HG03439 (cell line): ENCODE measurements at regions not wholly inside any gene's neighbourhood (a gene's known extent, or its start where the extent isn't known, plus 50 kb on each side); places are given as distances from the start of the nearest gene placed in this dataset.
"Not testable (repeated sequence)": the region's sequence is repeated elsewhere in the genome, so short reads cannot be mapped to it uniquely, and the experiment has no call there.

ENCODE experiments used
- ATAC-seq: cut with Tn5 transposase; IDR thresholded peaks from one replicate; pipeline ENCODE4 v1.9.1; 2021; ENCODE audit warnings: mild to moderate bottlenecking, moderate library complexity; ENCODE audit not compliant: unreplicated experiment

DNA sequence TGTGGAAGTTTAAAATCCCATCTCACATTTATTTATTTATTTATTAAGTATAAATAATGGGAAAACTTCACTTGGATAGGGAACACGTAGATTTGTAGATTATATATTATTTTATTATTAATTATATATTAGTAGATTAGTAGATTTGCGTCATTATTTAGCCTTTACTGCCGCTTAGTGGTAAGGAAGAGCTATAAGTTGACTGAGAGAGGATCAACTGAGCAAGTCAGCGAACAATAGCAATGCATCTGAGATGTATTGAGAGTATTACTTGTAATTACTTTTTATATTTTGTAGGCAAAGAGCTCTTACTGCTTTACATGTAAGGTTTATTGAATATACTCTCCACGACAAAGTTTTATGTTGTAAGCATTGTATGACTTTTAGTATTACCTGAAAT lies 244.5 kb upstream of the ANKRD30A start:
- ATAC-seq, result no peak

GRCh38 chr10:36872702-36873393 lies 252.6 kb upstream of the ANKRD30A start:
- ATAC-seq, result no peak

DNA sequence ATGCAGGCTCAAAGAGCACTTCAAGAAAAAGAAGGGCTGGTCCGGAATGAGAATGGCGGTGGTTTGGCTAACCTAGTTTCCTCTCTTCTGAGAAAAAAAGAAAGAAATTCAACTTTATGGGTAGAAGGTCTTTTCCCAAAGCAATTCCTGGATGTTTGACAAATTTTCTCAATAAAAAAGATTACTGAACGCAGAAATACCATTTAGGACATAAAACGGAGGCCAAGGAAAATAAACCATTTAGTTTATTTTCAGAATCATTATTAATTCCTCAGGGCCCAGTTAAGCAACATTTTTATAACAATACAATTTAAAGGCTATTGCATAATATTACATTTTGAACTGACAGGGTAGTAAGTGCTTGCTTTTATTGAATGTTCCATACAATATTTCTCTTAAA lies 284.6 kb upstream of the ANKRD30A start:
- no peak for ATAC-seq

- ATAC-seq, result no peak
Observed at GRCh38 chr10:36837416-36837815, 288.0 kb upstream of the ANKRD30A start.

DNA sequence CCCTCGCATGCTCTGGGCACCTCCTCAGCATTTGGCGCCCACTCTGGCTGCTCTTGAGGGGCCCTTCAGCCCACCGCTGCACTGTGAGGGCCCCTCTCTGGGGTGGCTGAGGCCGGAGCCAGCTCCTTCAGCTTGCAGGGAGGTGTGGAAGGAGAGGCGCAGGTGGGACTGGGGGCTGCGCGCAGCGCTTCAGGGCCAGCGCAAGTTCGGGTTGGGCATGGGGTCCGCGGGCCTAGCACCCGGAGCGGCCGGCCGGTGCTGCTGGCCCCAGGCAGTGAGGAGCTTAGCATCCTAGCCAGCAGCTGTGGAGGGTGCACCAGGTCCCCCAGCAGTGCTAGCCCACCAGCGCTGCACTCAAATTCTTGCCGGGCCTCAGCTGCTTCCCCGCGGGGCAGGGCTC lies 305.6 kb upstream of the ANKRD30A start:
- no peak for ATAC-seq

DNA sequence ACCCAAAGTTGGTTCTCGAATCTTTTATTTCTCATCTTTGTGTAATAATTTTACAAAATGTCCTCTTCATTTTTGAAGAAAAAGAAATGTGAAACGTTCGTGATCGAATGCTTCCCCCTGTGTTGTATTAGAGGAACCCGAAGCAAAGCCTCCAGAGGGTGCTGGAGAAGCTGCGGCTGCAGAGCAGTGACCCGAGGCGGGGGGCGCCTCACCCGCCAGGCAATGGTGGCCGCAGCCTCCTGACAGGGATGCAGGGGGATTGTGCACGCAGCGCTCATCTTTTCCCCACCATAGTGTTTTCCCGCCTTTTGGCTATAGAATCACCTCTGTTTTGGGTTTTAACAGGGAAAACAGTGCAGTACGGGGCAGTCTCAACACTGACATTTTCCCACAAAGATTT lies 307.5 kb upstream of the ANKRD30A start:
- no peak for ATAC-seq

GRCh38 chr10:36808625-36809362 lies 316.6 kb upstream of the ANKRD30A start:
- no peak for ATAC-seq

DNA sequence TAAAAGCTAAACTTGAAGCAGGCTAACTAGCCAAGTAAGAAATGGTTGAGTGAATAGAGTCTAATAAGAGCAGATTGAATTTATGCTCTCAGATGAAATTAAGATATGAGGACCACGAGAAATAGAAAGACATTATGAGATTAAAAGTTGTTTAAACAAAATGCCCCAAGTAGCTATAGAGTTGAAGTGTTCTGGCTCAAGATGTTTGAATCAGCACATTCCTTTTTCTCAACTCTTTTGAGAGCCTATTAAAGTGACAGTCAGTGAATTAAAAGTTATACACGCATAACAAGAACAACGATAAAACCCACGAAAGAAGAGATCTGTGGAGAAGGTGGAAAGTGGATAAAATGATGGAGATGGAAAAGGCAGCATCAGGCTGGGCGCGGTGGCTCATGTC lies 322.2 kb upstream of the ANKRD30A start:
- no peak for ATAC-seq

- no peak for ATAC-seq
Observed at GRCh38 chr10:36802490-36803153, 322.8 kb upstream of the ANKRD30A start.

- ATAC-seq, result no peak
Observed at GRCh38 chr10:36801660-36802059, 323.7 kb upstream of the ANKRD30A start.

DNA sequence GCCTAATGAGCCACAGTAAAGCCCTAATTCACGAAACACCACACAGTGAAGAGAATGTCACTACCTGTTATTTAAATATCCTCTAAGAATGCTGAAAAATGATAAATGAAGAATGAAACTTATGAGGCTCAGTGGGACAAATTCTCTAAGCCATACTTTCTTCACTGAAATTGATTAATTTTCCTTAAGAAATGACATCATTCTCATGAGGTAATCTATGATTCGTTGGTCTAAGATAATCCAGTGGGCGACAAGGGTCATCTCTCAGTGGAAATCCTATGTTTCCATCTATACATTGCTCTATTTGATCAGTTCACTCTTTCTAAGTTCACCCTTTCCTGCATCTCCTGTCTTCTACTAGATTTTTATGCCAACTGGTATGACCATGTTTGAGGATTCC lies 330.4 kb upstream of the ANKRD30A start:
- no peak for ATAC-seq

GRCh38 chr10:36789974-36790373 lies 335.4 kb upstream of the ANKRD30A start:
- ATAC-seq, result no peak

DNA sequence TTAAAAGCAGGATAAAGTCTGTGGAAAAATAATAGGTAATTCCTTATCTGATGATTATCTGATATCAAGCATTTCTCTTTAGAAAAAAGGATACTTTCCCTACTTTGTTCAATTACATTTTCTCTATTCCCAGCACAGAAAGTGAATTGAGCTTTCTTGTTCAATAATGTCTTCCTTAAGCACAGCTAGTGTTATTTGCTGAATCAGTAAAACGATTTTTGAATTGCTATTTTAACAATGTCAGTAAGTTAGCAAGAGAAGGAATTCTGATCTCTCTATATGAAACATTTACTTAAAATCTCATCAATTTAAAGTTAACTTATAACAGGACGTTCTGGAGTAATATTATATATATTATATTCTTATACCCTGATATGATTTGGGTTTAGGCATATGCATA lies 337.2 kb upstream of the ANKRD30A start:
- ATAC-seq, result no peak

GRCh38 chr10:36783400-36783799 lies 342.0 kb upstream of the ANKRD30A start:
- ATAC-seq, result no peak

DNA sequence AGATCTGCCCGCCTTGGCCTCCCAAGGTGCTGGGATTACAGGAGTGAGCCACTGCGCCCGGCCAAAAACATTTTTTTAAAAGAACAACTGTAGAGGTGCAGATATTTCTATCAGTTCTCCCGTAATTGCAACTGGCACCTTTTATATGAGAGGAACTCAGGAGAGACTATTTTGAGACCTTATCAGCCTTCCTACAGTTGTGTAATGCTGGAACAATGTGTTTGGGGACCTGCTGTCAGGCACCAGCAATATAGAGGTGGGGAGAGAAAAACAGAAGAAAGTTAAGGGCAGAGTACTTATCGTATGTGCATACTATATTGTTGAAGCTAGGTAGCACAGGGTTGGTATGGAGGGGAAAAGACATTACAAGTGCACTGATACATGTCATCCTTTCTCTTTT lies 343.8 kb upstream of the ANKRD30A start:
- no peak for ATAC-seq

DNA sequence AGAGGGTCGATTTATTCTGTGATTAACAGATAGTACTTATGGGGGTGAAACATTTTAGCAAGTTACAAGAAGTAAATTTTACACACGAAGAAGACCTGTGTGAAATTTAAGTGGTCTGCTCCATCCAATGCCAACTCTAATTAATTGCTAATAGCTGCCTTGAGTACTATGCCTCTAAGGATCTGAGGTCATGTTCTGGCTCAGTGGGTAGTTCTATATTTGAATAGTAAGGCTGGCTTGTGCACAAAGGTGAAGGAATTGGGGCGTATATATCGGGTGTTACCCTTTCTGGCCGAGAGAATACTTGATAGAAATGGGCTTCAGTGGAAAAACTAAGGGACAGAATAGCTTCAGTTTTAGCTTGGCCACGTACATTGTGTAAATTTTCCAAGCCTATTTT lies 345.2 kb upstream of the ANKRD30A start:
- ATAC-seq, result no peak

DNA sequence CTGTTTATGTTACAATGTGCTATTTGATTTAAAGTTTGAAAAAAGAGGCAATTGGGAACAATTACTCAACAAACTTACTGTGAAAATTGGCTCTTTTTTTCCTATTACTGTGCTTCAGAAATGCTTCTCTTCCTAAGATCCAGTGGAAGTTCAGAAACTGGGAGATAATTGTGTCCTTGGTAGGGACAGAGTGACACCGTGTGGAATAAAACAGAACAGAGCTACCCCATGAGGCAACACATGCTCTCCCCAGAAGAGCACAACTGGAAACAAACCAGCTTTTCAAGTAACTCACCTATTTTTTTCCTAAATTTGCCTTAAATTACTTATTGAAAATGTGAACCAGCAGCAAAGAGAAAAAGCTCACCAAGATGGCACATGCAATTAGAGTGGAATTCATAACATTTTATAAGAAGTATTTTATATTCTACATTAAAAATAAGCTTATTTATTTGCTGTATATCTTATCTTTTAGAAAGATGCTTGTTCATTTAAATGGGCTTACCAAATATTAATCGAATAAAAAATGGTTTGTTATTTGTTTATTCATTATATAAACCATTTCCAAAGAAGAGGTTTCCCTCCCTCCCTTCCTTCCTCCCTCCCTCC lies 346.1 kb upstream of the ANKRD30A start:
- ATAC-seq, result no peak

GRCh38 chr10:36778651-36779050 lies 346.7 kb upstream of the ANKRD30A start:
- ATAC-seq, result no peak

- ATAC-seq, result no peak
Observed at GRCh38 chr10:36773652-36774051, 351.7 kb upstream of the ANKRD30A start.

- no peak for ATAC-seq
Observed at GRCh38 chr10:36771725-36772124, 353.7 kb upstream of the ANKRD30A start.

DNA sequence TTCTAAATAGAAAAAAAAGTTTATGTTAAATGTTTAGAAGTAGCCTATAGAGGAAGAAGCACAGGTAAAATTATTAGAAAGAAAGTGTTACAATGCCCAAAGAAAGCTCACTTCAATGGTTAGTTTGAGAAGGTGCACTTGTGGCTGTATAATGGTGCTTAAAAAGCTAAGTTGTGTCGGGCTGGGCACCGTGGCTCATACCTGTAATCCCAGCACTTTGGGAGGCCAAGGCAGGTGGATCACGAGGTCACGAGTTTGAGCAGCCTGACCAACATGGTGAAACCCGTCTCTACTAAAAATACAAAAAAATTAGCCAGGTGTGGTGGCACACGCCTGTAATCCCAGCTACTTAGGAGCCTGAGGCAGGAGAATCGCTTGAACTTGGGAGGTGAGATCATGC lies 355.7 kb upstream of the ANKRD30A start:
- not testable (repeated sequence) for ATAC-seq

- ATAC-seq, result no peak
Observed at GRCh38 chr10:36766940-36767339, 358.5 kb upstream of the ANKRD30A start.
